ENCODE measurements at regions not wholly inside any gene's neighbourhood (a gene's known extent, or its start where the extent isn't known, plus 50 kb on each side); places are given as distances from the start of the nearest gene placed in this dataset.

- H3K36me3 Mint-ChIP-seq (ENCODE audit: low read depth), result no peaks in the 10 kb centered on the region
- TF ChIP-seq CTCF (conservative IDR thresholded peaks at IDR 0.05), result no peak
- no peaks in the 10 kb centered on the region for H3K27me3 Mint-ChIP-seq (ENCODE audit: low read depth)
- DNase-seq (ENCODE audit: low read depth, low spot score), result no peak
- H3K4me1 Mint-ChIP-seq, result no peaks in the 10 kb centered on the region
- H3K4me3 Mint-ChIP-seq, result no peak overlapping the region
- no peak overlapping the region for H3K27ac Mint-ChIP-seq (ENCODE audit: unreplicated experiment)
- H3K9me3 Mint-ChIP-seq, result peaks cover 3% of the 10 kb centered on the region
Measured at GRCh38 chr11:127993281-127993680, 594.1 kb downstream of the ETS1 start.

- no peak overlapping the region for H3K27ac Mint-ChIP-seq (ENCODE audit: unreplicated experiment)
- H3K36me3 Mint-ChIP-seq (ENCODE audit: low read depth), result peaks cover 3% of the 10 kb centered on the region
- no peak for TF ChIP-seq CTCF (conservative IDR thresholded peaks at IDR 0.05)
- no peak overlapping the region for H3K4me3 Mint-ChIP-seq
- H3K9me3 Mint-ChIP-seq, result peaks cover 5% of the 10 kb centered on the region
- H3K4me1 Mint-ChIP-seq, result peaks cover 7% of the 10 kb centered on the region
- DNase-seq (ENCODE audit: low read depth, low spot score), result no peak
- H3K27me3 Mint-ChIP-seq (ENCODE audit: low read depth), result no peaks in the 10 kb centered on the region
Measured at GRCh38 chr11:127986073-127986472, 601.3 kb downstream of the ETS1 start.

- H3K36me3 Mint-ChIP-seq (ENCODE audit: low read depth), result no peaks in the 10 kb centered on the region
- no peak for DNase-seq (ENCODE audit: low read depth, low spot score)
- no peaks in the 10 kb centered on the region for H3K4me1 Mint-ChIP-seq
- peaks cover 16% of the 10 kb centered on the region for H3K9me3 Mint-ChIP-seq
- no peak overlapping the region for H3K27ac Mint-ChIP-seq (ENCODE audit: unreplicated experiment)
- H3K27me3 Mint-ChIP-seq (ENCODE audit: low read depth), result no peaks in the 10 kb centered on the region
- no peak overlapping the region for H3K4me3 Mint-ChIP-seq
- TF ChIP-seq CTCF (conservative IDR thresholded peaks at IDR 0.05), result no peak
Measured at GRCh38 chr11:127972816-127973215, 614.5 kb downstream of the ETS1 start.

- Mint-ChIP-seq H3K36me3 (ENCODE audit: low read depth) (no peaks in the 10 kb centered on the region), H3K4me3 (no peak overlapping the region), H3K9me3 (peaks cover 13% of the 10 kb centered on the region), H3K27ac (ENCODE audit: unreplicated experiment) (no peak overlapping the region), H3K27me3 (ENCODE audit: low read depth) (no peaks in the 10 kb centered on the region), H3K4me1 (no peaks in the 10 kb centered on the region)
- DNase-seq (ENCODE audit: low read depth, low spot score), result no peak
- no peak for TF ChIP-seq CTCF (conservative IDR thresholded peaks at IDR 0.05)
Measured at GRCh38 chr11:127971448-127971847, 615.9 kb downstream of the ETS1 start.

- H3K4me1 Mint-ChIP-seq, result no peaks in the 10 kb centered on the region
- no peak for DNase-seq (ENCODE audit: low read depth, low spot score)
- no peaks in the 10 kb centered on the region for H3K36me3 Mint-ChIP-seq (ENCODE audit: low read depth)
- H3K27me3 Mint-ChIP-seq (ENCODE audit: low read depth), result no peaks in the 10 kb centered on the region
- TF ChIP-seq CTCF (conservative IDR thresholded peaks at IDR 0.05), result no peak
- no peak overlapping the region for H3K27ac Mint-ChIP-seq (ENCODE audit: unreplicated experiment)
- H3K9me3 Mint-ChIP-seq, result peaks cover 14% of the 10 kb centered on the region
- H3K4me3 Mint-ChIP-seq, result no peak overlapping the region
Measured at GRCh38 chr11:127966821-127967220, 620.5 kb downstream of the ETS1 start.

Measured in neural crest cell (in vitro differentiated cells).